B cell (primary cell): ENCODE measurements at regions not wholly inside any gene's neighbourhood (a gene's known extent, or its start where the extent isn't known, plus 50 kb on each side); places are given as distances from the start of the nearest gene placed in this dataset.

Experiments
- ATAC-seq: fragments of 200-7000 bp; cut with Tn5 transposase; one replicate; pipeline ENCODE4 v1.10.0; 2021; ENCODE audit warnings: low read depth, mild to moderate bottlenecking, moderate number of reproducible peaks, moderate library complexity
- CTCF ChIA-PET: fragments of 350-600 bp; sonication (Branson Sonifier 250); formaldehyde crosslinking; loops from one replicate; lab custom pipeline; 2021; ENCODE audit warnings: antibody characterized with exemption, inconsistent platforms; lab: Charles Lee
- POLR2A ChIA-PET: fragments of 350-600 bp; sonication (Branson Sonifier 250); formaldehyde crosslinking; loops from one replicate; lab custom pipeline; 2021; ENCODE audit warnings: antibody characterized with exemption; lab: Charles Lee
- DNase-seq: peaks from one replicate; pipeline ENCODE4 v3.0.0; 2013
- H2AFZ ChIP-seq: 2 replicates; pipeline ENCODE4 v1.6.1; 2012; ENCODE audit warnings: mild to moderate bottlenecking, low read depth, low read length; ENCODE audit not compliant: insufficient read depth, poor library complexity, severe bottlenecking
- H3K27ac ChIP-seq, 2 donors: 1 replicate in 1 of 2; 2 replicates in 1 of 2; pipeline ENCODE4 v1.5.1; 2012 to 2013; ENCODE audit warnings: low read length in 2 of 2, mild to moderate bottlenecking in 2 of 2, moderate library complexity in 1 of 2
- H3K27me3 ChIP-seq, 4 experiments: fragments of 200-600 bp in 1 of 4; sonication (generic) in 1 of 4; replicated peaks in 1 of 4; 1 replicate in 2 of 4; 2 replicates in 2 of 4; pipeline versions ENCODE4 v1.6.1 to v1.7.0; 2013 to 2016; ENCODE audit warnings: low read length in 3 of 4, mild to moderate bottlenecking in 2 of 4, mixed read lengths in 1 of 4, moderate library complexity in 1 of 4; ENCODE audit not compliant: insufficient read depth in 4 of 4, control insufficient read depth in 3 of 4; ENCODE audit errors: control extremely low read depth in 1 of 4
- H3K36me3 ChIP-seq, 2 experiments: replicated peaks in 1 of 2; 1 replicate in 1 of 2; 2 replicates in 1 of 2; pipeline versions ENCODE4 v1.6.1 to v1.7.1; 2013; ENCODE audit warnings: low read length in 1 of 2; ENCODE audit not compliant: insufficient read depth in 2 of 2, control insufficient read depth in 1 of 2; ENCODE audit errors: control extremely low read depth in 1 of 2, extremely low read depth in 1 of 2
- H3K4me1 ChIP-seq, 2 donors: fragments of 200-600 bp in 1 of 2; sonication (generic) in 1 of 2; 1 replicate in 1 of 2; 2 replicates in 1 of 2; pipeline versions ENCODE4 v1.5.1 to v1.6.1; 2013 to 2017; ENCODE audit warnings: low read length in 2 of 2; ENCODE audit not compliant: control insufficient read depth in 2 of 2, insufficient read depth in 2 of 2
- H3K4me2 ChIP-seq: replicated peaks from 2 replicates; pipeline ENCODE3; 2012; ENCODE audit warnings: mild to moderate bottlenecking, low read depth, low read length; ENCODE audit not compliant: poor library complexity, severe bottlenecking
- H3K4me3 ChIP-seq, 5 experiments: fragments of 200-600 bp in 1 of 5; sonication (generic) in 1 of 5; 1 replicate in 3 of 5; 2 replicates in 2 of 5; pipeline versions ENCODE4 v1.5.1 to v1.7.0; 2011 to 2016; ENCODE audit warnings: low read length in 4 of 5, mild to moderate bottlenecking in 4 of 5, low read depth in 2 of 5, control low read depth in 1 of 5, moderate library complexity in 1 of 5; ENCODE audit not compliant: insufficient read depth in 1 of 5; ENCODE audit errors: control extremely low read depth in 1 of 5, extremely low read depth in 1 of 5
- H3K79me2 ChIP-seq: fragments of 200-600 bp; sonication (generic); one replicate; pipeline ENCODE4 v1.6.0; 2016; ENCODE audit warnings: low read length; ENCODE audit not compliant: control insufficient read depth, insufficient read depth
- H3K9ac ChIP-seq: fragments of 200-600 bp; sonication (generic); 2 replicates; pipeline ENCODE4 v1.6.1; 2017; ENCODE audit warnings: mild to moderate bottlenecking, low read length, moderate library complexity
- H3K9me3 ChIP-seq, 3 donors: one replicate each; pipeline versions ENCODE4 v1.6.1 to v1.7.1; 2013; ENCODE audit warnings: low read length in 2 of 3; ENCODE audit not compliant: control insufficient read depth in 2 of 3, insufficient read depth in 1 of 3; ENCODE audit errors: control extremely low read depth in 1 of 3
- H4K20me1 ChIP-seq: 2 replicates; pipeline ENCODE4 v1.6.0; 2012; ENCODE audit warnings: mild to moderate bottlenecking, low read length; ENCODE audit not compliant: insufficient read depth, control insufficient read depth, poor library complexity, severe bottlenecking
- H3K27ac Mint-ChIP-seq: one replicate; pipeline ENCODE4 v1.8.0; 2021; ENCODE audit warnings: mixed read lengths
- H3K27me3 Mint-ChIP-seq: one replicate; pipeline ENCODE4 v1.8.0; 2021; ENCODE audit warnings: mixed read lengths
- H3K4me1 Mint-ChIP-seq: one replicate; pipeline ENCODE4 v1.8.0; 2021; ENCODE audit warnings: mixed read lengths
- H3K4me3 Mint-ChIP-seq: one replicate; pipeline ENCODE4 v1.8.0; 2021; ENCODE audit warnings: mixed read lengths
- H3K9me3 Mint-ChIP-seq: one replicate; pipeline ENCODE4 v1.8.0; 2022; ENCODE audit warnings: mixed read lengths; ENCODE audit not compliant: insufficient read depth
- EZH2 ChIP-seq: IDR thresholded peaks from 2 replicates; pipeline ENCODE4 v1.6.1; 2012; ENCODE audit warnings: borderline replicate concordance, low read depth, mild to moderate bottlenecking, moderate library complexity, low read length; ENCODE audit not compliant: insufficient read depth, poor library complexity, severe bottlenecking
- WGBS: methylation state at CpG from one replicate; pipeline ENCODE4 v1.1.5; 2013; ENCODE audit warnings: missing lambda C conversion rate; ENCODE audit not compliant: insufficient coverage; 5-methylcytosine and 5-hydroxymethylcytosine counted together
- intact Hi-C: fragments of 100-400 bp; cut with micrococcal nuclease; formaldehyde crosslinking; loops from one replicate; pipeline ENCODE4 v1.10.0; 2022
- TF ChIP-seq, protein P1 (sequence below): fragments of 200-600 bp; IDR thresholded peaks from one replicate; pipeline ENCODE4 v1.8.0; 2022; ENCODE audit warnings: antibody characterized with exemption, mild to moderate bottlenecking

GRCh38 chr11:70851907-70852306, 400.5 kb downstream of the SHANK2 start:
- Histone ChIP-seq H3K9ac (no peak overlapping the region), H2AFZ (no peak overlapping the region), H3K4me2 (no peak overlapping the region), H3K4me3 (no peak overlapping the region), H3K27me3 (peaks cover 0 to 3% (median 0%) of the 10 kb centered on the region in 4 experiments), H3K27ac (no peak overlapping the region), H3K36me3 (no peaks in the 10 kb centered on the region), H3K9me3 (peaks cover 0 to 13% (median 0%) of the 10 kb centered on the region in 3 donors), H4K20me1 (no peaks in the 10 kb centered on the region), H3K4me1 (no peaks in the 10 kb centered on the region), H3K79me2 (no peaks in the 10 kb centered on the region)
- intact Hi-C loops: no loop called here
- ATAC-seq (no peak), DNase-seq (no peak)
- no peaks in the 10 kb centered on the region for H3K4me1 Mint-ChIP-seq
- H3K27me3 Mint-ChIP-seq: peaks cover 13% of the 10 kb centered on the region
- WGBS: 87% methylated on average over 8 of the region's 10 CpGs
- TF ChIP-seq EZH2: no peak
- TF ChIP-seq, protein P1, sequence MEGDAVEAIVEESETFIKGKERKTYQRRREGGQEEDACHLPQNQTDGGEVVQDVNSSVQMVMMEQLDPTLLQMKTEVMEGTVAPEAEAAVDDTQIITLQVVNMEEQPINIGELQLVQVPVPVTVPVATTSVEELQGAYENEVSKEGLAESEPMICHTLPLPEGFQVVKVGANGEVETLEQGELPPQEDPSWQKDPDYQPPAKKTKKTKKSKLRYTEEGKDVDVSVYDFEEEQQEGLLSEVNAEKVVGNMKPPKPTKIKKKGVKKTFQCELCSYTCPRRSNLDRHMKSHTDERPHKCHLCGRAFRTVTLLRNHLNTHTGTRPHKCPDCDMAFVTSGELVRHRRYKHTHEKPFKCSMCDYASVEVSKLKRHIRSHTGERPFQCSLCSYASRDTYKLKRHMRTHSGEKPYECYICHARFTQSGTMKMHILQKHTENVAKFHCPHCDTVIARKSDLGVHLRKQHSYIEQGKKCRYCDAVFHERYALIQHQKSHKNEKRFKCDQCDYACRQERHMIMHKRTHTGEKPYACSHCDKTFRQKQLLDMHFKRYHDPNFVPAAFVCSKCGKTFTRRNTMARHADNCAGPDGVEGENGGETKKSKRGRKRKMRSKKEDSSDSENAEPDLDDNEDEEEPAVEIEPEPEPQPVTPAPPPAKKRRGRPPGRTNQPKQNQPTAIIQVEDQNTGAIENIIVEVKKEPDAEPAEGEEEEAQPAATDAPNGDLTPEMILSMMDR: no peak
- no peaks in the 10 kb centered on the region for H3K9me3 Mint-ChIP-seq
- H3K4me3 Mint-ChIP-seq: no peak overlapping the region
- ChIA-PET CTCF (no interaction called here), POLR2A (no interaction called here)
- H3K27ac Mint-ChIP-seq: no peak overlapping the region

DNA sequence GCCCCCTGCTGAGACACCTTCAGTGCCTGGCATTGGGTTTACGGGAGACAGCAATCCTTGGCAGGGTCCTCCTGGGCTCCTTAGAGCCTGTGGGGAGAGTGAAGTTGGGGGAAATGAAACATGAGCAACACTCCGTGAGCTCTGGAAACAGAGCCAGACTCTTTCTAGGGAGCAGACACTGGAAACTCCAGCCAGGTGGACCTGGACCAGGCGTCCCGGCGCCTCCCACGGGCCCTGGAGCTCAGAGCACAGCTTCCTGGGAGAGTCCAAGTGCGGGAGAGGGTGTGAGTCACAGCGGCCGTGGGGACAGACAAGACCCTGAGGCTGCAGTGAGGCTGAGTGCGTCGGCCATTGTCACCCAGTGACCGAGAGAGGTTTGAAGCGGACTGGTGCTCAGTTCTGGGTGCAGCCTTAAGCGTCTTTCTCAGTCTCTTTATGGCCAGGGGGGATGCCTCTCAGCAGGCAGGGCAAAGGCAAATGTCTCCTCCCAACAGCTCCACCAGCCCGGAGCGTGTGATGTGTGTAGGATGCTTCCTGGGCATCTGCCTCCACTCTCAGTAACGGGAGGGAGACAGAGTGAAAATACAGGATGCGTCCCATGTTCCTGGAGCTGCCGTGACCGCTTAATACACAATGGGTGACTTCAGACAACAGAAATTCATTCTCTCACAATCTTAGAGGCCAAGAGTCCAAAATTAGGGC, 399.2 kb downstream of the SHANK2 start:
- no peaks in the 10 kb centered on the region for H4K20me1 ChIP-seq
- CTCF ChIA-PET: no interaction called here

More for the DNA sequence above, 399.2 kb downstream of the SHANK2 start:
- Histone ChIP-seq H3K4me2 (no peak overlapping the region), H3K9ac (no peak overlapping the region), H3K36me3 (no peaks in the 10 kb centered on the region), H2AFZ (no peak overlapping the region), H3K27me3 (peaks cover 0 to 3% (median 0%) of the 10 kb centered on the region in 4 experiments), H3K27ac (no peak overlapping the region), H3K79me2 (no peaks in the 10 kb centered on the region), H3K4me3 (no peak overlapping the region), H3K4me1 (no peaks in the 10 kb centered on the region), H3K9me3 (peaks cover 0 to 9% (median 0%) of the 10 kb centered on the region in 3 donors)
- H3K4me1 Mint-ChIP-seq: no peaks in the 10 kb centered on the region
- no peaks in the 10 kb centered on the region for H3K9me3 Mint-ChIP-seq
- no peak overlapping the region for H3K4me3 Mint-ChIP-seq
- WGBS: 86% methylated on average over 14 of the region's 20 CpGs
- intact Hi-C loops: no loop called here
- H3K27me3 Mint-ChIP-seq: peaks cover 13% of the 10 kb centered on the region
- ATAC-seq (no peak), DNase-seq (no peak)
- no peak overlapping the region for H3K27ac Mint-ChIP-seq
- no peak for TF ChIP-seq EZH2
- TF ChIP-seq, protein P1: no peak
- POLR2A ChIA-PET: no interaction called here
